ENCODE measurements at regions not wholly inside any gene's neighbourhood (a gene's known extent, or its start where the extent isn't known, plus 50 kb on each side); places are given as distances from the start of the nearest gene placed in this dataset.

DNA sequence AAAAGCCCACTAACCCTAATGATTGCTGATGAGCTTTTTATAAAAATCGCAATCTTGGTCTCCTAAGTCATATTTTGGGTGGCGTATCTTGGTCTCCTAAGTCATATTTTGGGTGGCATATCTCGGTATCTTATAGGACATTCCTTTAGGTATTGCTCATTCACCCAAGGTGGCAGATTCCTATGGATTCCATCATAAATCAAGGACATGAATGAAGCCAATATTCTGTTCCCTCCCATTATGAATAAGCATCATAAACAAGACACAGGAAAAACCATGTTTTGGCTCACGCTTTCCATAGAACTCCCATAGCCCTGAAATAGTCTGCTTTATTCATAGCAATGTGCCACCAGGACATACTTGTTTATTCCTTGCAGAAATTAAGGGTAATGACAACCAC is 95.0 kb upstream of the CD99 start:
- Mint-ChIP-seq H3K4me3 (no peak overlapping the region), H3K36me3 (ENCODE audit: low read depth) (peaks cover 17% of the 10 kb centered on the region), H3K4me1 (ENCODE audit: low read depth) (peaks cover 25% of the 10 kb centered on the region), H3K27ac (no peak overlapping the region), H3K27me3 (ENCODE audit: insufficient read depth) (no peaks in the 10 kb centered on the region), H3K9me3 (no peaks in the 10 kb centered on the region)
- DNase-seq, result no peak
- TF ChIP-seq, protein P1, sequence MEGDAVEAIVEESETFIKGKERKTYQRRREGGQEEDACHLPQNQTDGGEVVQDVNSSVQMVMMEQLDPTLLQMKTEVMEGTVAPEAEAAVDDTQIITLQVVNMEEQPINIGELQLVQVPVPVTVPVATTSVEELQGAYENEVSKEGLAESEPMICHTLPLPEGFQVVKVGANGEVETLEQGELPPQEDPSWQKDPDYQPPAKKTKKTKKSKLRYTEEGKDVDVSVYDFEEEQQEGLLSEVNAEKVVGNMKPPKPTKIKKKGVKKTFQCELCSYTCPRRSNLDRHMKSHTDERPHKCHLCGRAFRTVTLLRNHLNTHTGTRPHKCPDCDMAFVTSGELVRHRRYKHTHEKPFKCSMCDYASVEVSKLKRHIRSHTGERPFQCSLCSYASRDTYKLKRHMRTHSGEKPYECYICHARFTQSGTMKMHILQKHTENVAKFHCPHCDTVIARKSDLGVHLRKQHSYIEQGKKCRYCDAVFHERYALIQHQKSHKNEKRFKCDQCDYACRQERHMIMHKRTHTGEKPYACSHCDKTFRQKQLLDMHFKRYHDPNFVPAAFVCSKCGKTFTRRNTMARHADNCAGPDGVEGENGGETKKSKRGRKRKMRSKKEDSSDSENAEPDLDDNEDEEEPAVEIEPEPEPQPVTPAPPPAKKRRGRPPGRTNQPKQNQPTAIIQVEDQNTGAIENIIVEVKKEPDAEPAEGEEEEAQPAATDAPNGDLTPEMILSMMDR (IDR thresholded peaks at IDR 0.05), result no peak

DNA sequence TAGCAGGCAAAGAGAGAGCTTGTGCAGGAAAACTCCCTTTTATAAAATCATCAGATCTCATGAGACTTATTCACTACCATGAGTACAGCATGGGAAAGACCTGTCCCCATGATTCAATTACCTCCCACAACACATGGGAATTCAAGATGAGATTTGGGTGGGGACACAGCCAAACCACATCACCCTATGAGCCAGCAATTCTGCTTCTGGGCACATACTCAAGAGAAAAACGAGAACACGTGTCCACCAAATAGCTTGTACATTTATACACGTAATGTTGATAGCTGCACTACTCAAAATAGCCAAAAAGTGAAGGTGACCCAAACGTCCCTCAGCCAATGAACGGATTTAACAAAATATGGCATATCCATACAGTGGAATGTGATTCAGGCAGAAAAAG is 94.5 kb upstream of the DHRSX start:
- Mint-ChIP-seq H3K4me1 (ENCODE audit: low read depth) (peaks cover 25% of the 10 kb centered on the region), H3K9me3 (no peaks in the 10 kb centered on the region), H3K27ac (no peak overlapping the region), H3K27me3 (ENCODE audit: insufficient read depth) (no peaks in the 10 kb centered on the region), H3K36me3 (ENCODE audit: low read depth) (peaks cover 9% of the 10 kb centered on the region), H3K4me3 (no peak overlapping the region)
- TF ChIP-seq, protein P1 (IDR thresholded peaks at IDR 0.05), result no peak
- peak; percentile 74 for DNase-seq

DNA sequence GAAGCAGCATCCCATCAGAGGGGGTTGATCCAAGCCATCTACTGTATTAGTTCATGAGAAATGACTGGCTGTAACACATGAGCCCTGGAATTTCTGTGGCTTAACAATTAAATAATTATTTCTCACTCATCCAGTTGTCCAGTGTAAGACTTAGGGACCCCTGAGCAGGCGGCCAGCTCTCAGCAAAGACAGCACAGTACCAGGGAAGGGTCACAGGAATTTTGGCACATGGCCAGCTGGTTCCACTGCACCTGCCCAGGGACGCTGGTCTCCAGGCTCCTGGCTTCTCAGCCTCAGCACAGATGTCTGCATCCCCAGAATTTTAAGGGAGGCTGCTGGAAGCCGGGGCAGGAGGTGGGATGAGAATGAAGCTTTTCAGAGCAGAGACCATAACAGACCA is 93.7 kb upstream of the DHRSX start:
- peaks cover 28% of the 10 kb centered on the region for H3K4me1 Mint-ChIP-seq (ENCODE audit: low read depth)

DNA sequence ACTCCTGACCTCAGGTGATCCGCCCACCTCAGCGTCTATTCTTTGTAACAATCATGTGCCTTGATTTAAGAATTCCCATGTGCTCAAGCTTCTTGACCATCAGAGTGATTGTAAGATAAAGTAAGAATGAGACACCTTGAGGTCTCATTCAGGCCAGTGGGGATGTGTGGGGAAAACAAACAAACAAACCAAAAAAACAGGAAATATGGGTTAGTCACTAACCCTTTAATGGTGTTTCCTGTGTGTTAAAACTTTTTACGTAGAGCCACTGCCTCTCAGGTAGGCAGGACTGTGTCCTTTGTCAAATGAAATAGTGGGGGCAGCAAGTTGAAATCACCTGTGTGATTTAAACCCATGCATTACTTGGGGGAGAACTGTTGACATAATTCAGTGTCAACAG is 91.5 kb upstream of the DHRSX start:
- Mint-ChIP-seq H3K4me1 (ENCODE audit: low read depth) (peaks cover 35% of the 10 kb centered on the region), H3K27me3 (ENCODE audit: insufficient read depth) (no peaks in the 10 kb centered on the region), H3K4me3 (no peak overlapping the region), H3K27ac (no peak overlapping the region), H3K36me3 (ENCODE audit: low read depth) (no peaks in the 10 kb centered on the region), H3K9me3 (no peaks in the 10 kb centered on the region)
- DNase-seq, result no peak
- TF ChIP-seq, protein P1 (IDR thresholded peaks at IDR 0.05), result no peak

More for the DNA sequence above, 93.7 kb upstream of the DHRSX start:
- no peak overlapping the region for H3K27ac Mint-ChIP-seq
- TF ChIP-seq, protein P1 (IDR thresholded peaks at IDR 0.05), result no peak
- no peaks in the 10 kb centered on the region for H3K9me3 Mint-ChIP-seq
- no peak for DNase-seq
- H3K27me3 Mint-ChIP-seq (ENCODE audit: insufficient read depth), result no peaks in the 10 kb centered on the region
- no peak overlapping the region for H3K4me3 Mint-ChIP-seq
- peaks cover 2% of the 10 kb centered on the region; the same call in 1 of the 2 replicates for H3K36me3 Mint-ChIP-seq (ENCODE audit: low read depth)

DNA sequence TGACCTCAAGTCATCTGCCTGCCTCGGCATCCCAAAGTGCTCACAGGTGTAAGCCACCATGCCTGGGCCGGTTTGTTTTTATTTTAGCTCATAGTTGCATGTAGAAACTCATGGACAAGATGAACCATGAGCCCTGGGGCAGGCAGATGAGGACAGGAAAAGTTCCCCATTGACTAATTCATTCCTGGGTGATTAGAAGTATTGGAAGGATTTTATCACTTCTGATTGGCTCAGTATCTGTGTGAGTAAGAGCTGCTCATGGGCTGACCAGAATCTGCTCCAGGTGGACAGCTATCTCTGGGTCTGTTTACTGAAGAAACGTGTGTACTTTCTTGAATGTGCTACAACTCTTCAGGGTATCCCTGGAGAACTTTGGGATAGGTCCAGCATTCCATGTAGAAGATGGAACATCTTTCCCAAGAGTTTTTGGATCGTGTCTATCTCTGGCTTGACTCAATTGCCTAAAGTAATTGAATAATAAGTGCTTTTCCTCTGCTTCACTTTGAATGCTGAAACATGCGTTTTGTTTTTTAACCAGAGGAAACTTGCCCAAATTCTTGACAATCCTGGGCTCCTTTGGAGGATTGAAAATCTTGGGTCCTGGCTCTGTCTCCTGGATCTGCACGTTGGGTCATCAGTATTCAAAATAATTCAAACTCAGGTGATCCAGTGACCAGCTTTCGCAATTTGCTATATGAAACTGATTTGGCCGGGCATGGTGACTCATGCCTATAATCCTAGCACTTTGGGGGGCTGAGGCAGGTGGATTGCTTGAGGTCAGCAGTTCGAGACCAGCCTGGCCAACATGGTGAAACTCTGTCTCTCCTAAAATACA is 88.6 kb upstream of the DHRSX start:
- peaks cover 15% of the 10 kb centered on the region for H3K4me1 Mint-ChIP-seq (ENCODE audit: low read depth)
- no peak overlapping the region for H3K27ac Mint-ChIP-seq
- H3K36me3 Mint-ChIP-seq (ENCODE audit: low read depth), result no peaks in the 10 kb centered on the region
- TF ChIP-seq, protein P1 (IDR thresholded peaks at IDR 0.05), result no peak
- no peaks in the 10 kb centered on the region for H3K9me3 Mint-ChIP-seq
- DNase-seq, result no peak
- H3K27me3 Mint-ChIP-seq (ENCODE audit: insufficient read depth), result peaks cover 17% of the 10 kb centered on the region
- no peak overlapping the region for H3K4me3 Mint-ChIP-seq
